8988T (cell line): ENCODE measurements at regions not wholly inside any gene's neighbourhood (a gene's known extent, or its start where the extent isn't known, plus 50 kb on each side); places are given as distances from the start of the nearest gene placed in this dataset.
"Not testable (repeated sequence)": the region's sequence is repeated elsewhere in the genome, so short reads cannot be mapped to it uniquely, and the experiment has no call there.

Source experiments
- DNase-seq: peaks from one replicate; pipeline ENCODE4 v3.0.0; 2011

DNA sequence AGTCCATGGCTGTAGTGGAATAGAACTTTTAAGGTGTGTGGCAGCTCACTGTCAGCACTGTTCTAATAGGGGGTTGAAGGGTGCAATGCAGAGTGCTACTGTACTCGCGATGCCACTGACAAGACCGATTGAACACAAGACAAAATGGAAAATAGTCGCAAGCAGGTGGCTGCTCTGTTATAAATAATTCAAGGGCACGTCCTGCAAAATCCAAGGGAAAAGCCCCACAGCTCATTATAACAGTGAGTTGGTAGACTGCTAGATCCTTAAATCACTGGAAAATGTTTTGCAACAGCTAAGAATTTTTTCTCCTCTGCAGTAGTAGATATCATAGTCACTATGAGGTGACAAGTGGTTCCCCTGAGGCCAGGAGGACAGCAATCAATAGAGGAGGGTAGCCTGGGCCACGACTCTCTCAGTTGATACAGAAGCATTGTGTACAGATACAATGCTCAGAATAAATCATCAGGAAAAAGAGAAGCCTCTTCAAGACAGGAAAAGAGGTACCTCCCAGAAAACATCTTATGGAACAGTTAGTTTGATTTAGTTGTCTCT lies 926.3 kb downstream of the TLE4 start:
- no peak for DNase-seq

GRCh38 chr9:80496901-80497556 lies 925.3 kb downstream of the TLE4 start:
- no peak for DNase-seq

GRCh38 chr9:80493258-80493657 lies 921.5 kb downstream of the TLE4 start:
- no peak for DNase-seq

GRCh38 chr9:80492221-80492620 lies 920.5 kb downstream of the TLE4 start:
- DNase-seq, result no peak

- no peak for DNase-seq
Measured at GRCh38 chr9:80491086-80491696, 919.4 kb downstream of the TLE4 start.

DNA sequence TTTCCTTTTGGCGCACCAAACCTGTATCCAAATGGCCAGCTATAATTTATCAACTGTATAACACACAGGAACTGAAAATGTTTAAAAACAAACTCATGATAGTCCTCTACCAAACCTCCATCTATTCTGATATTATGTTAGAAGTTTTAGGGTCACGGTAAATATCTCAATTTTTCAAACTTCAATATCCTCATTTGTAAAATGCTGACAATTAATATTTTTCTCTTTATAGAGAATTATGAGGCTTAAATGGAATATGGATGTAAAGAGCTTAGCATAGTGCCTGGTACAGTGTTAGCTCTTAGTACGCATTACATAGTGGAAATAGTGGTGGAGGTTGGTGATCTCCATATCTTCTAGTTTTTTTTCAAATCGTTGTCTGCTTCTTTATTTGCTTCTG lies 917.6 kb downstream of the TLE4 start:
- no peak for DNase-seq

- DNase-seq, result no peak
Measured at GRCh38 chr9:80485420-80486250, 913.9 kb downstream of the TLE4 start.

GRCh38 chr9:80482251-80482650 lies 910.5 kb downstream of the TLE4 start:
- not testable (repeated sequence) for DNase-seq

- no peak for DNase-seq
Measured at GRCh38 chr9:80467632-80468031, 895.9 kb downstream of the TLE4 start.

- DNase-seq, result no peak
Measured at GRCh38 chr9:80465556-80465955, 893.8 kb downstream of the TLE4 start.

DNA sequence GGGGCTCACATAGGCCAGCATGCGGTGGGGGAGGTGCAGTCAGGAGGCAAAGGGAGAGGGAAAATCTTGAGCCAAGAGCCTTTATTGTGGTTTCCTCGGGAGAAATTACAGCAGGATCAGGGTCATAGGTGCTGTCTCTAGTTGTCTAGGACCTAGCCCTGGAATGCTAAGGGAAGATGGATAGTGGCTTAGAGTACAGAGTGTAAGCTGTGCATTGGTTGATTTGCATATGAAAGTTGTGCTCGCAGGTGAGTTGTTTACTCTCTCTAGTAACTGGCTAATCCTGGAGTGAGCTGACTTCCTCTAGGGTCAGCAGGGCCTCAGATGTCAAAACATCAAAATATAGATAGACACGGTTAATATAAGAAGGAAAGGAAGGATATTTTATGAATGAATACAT lies 877.7 kb downstream of the TLE4 start:
- no peak for DNase-seq

DNA sequence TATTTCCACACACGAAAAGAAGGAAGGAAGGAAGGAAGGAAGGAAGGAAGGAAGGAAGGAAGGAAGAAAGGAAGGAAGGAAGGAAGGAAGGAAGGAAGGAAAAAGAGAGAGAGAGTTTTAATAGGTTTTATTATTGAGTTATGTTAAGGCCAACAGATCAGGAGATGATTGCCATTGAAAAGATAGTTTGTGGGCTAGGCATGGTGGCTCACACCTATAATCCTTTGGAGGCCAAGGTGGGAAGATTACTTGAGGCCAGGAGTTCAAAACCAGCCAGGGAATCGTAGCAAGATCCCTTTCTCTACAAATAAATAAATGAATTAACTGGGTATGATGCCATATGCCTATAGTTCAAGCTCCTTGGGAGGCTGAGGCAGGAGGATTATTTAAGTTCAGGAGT lies 877.2 kb downstream of the TLE4 start:
- no peak for DNase-seq

- DNase-seq, result no peak
Measured at GRCh38 chr9:80447876-80448275, 876.1 kb downstream of the TLE4 start.

- DNase-seq, result no peak
Measured at GRCh38 chr9:80440724-80441123, 869.0 kb downstream of the TLE4 start.

DNA sequence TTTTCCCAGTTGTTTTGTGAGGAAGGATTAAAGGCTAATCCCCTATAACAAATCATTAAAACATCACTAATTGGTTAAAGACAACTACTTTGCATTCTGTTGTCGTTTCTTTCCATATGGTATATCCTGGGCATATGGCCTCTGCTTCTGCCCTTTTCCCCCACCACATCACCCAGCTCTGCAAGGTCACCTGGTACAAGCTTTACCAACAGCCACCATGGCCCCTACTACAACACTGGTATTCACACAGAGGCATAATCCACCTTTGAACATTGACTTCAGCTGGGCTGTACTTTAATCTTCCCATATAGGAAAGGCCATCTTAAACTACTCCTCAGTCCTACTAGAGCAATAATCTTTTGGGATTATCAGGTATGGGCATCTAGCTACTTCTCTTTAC lies 866.1 kb downstream of the TLE4 start:
- no peak for DNase-seq

DNA sequence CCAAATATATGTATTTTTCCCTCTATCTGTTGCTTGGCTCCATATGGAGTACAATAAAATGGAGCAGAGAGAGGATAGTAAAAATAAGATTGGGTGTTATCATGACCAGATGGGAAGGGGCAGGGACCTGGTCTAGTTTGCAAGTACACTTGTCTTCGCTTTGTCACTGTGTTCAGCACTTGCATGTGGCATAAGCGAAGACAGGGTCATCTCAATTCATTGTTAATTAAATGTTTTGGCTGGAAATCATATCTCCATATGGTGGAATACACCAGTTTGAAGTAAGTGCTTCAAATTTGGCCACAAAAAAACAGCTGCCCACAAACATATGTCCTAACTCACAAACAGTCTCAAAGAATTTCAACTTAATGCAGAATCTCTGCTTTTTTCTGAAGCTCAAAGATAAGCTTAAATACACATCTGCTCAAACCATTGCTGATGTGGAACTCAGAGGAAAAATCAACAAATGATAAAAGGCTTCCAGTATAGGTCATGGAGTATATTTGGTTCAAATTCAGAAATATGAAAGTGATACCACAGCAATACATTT lies 865.4 kb downstream of the TLE4 start:
- DNase-seq, result no peak

DNA sequence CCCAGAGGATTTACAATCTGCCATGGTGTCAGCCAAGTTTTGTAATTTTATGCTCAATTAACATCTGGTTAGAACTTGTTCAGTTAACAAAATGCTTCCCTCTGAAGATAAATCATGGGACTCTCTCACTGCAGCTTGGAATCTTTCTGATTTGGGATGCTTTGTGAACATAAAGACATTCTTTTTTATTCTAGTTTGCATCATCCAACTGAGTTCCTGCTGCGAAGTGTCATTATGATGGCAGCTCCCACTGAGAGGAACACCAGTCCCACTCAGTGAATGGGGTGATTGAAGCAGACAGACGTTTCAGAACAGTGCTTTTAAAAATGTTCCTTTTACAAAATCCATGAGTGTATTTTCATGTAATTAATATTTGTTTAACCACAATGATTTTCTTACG lies 863.8 kb downstream of the TLE4 start:
- DNase-seq, result no peak

DNA sequence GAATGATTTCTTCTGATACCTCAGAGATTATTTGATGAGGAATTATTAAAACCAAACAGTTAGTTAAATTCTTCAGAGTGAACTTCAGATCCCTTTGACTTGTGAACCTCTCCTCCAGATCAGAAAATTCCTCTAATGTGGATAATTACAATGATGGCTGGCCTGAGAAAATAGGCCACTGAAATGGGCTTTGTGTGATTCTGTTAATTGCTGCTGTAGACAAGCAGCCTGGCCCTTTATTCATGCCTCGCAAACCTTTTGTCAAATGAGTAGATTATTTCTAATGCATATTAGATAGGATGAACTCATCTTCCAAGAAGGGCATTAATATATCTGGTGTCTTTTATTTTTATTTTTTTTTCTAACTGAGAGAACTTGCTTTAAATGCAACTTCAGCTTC lies 855.2 kb downstream of the TLE4 start:
- no peak for DNase-seq

DNA sequence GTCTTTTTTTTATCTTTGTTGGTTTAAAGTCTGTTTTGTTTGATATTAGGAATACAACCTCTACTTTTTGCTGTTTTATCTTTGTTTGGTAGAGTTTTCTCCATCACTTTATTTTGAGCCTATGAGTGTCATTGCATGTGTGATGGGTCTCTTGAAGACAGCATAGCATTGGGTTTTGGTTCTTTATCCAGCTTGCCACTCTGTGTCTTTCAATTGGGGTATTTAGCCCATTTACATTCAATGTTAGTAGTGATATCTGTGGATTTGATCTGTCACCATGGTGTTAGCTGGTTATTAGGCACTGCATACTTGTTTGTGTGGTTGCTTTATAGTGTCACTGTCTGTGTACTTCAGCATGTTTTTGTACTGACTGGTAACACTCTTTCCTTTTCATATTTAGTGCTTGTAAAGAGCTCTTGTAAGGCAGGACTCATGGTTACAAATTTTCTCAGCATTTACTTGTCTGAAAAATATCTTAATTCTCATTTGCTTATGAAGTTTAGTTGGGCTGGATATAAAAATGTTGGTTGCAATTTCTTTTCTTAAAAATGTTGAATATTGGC lies 845.5 kb downstream of the TLE4 start:
- DNase-seq, result no peak

- no peak for DNase-seq
Measured at GRCh38 chr9:80410106-80410505, 838.3 kb downstream of the TLE4 start.

DNA sequence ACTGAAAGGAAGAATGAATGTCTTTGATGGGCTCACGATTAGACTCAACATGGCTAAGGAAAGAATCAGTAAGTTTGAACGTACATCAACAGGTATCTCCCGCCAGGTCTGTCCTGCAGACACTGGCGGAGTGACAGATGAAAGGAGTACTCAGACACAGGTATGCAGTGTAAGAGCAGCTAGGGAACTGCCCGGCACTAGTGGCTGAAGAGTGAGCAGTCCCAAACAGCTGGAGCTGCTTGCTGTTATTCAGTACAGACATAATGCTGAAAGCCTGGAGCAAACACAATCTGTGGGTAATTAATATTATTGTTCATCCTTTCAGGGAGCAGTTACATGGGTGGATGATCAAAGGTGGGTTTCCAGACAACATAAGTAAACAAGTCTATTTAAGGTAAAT lies 835.5 kb downstream of the TLE4 start:
- no peak for DNase-seq

DNA sequence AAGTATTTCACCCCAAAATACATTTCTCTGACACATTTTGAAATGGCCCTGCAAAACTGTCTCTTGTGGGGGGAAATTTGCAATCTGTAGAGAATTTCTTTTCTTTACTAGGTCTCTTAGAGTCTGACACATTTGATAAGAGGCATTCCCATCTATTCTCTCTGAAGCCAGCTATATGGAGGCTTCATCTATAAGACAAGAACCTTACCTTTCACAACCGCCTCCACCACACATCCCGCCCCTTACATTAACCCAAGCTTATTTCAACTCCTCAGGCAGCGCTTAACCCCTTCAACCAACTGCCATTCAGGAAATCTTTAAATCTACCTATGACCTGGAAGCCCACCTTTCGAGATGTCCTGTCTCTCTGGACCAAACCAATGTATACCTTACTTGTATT lies 829.5 kb downstream of the TLE4 start:
- no peak for DNase-seq

- no peak for DNase-seq
Measured at GRCh38 chr9:80400624-80401230, 829.0 kb downstream of the TLE4 start.
